ENCODE measurements at regions not wholly inside any gene's neighbourhood (a gene's known extent, or its start where the extent isn't known, plus 50 kb on each side); places are given as distances from the start of the nearest gene placed in this dataset.

- TF ChIP-seq CTCF (IDR thresholded peaks at IDR 0.05), result no peak
- TF ChIP-seq RXRA (IDR thresholded peaks at IDR 0.05; ENCODE audit: borderline replicate concordance, low read depth), result no peak
- TF ChIP-seq TAF1 (IDR thresholded peaks at IDR 0.05; ENCODE audit: borderline replicate concordance, low read depth, low read length), result no peak
- TF ChIP-seq EZH2phosphoT487 (IDR thresholded peaks at IDR 0.05; ENCODE audit: borderline replicate concordance, low read depth), result no peak
- TF ChIP-seq NFIC (IDR thresholded peaks at IDR 0.05; ENCODE audit: borderline replicate concordance), result no peak
- no peak for TF ChIP-seq TCF12 (IDR thresholded peaks at IDR 0.05)
- no peak for TF ChIP-seq MAX (IDR thresholded peaks at IDR 0.05; ENCODE audit: low read depth)
Observed at GRCh38 chr5:25056836-25057235, 412.1 kb upstream of the CDH10 start.

Data from SK-N-SH (cell line).